Uterus (tissue), 2 donors: ENCODE measurements at regions not wholly inside any gene's neighbourhood (a gene's known extent, or its start where the extent isn't known, plus 50 kb on each side); places are given as distances from the start of the nearest gene placed in this dataset.

Experiments used
- POLR2A ChIP-seq, 2 donors: fragments of 450-650 bp; IDR thresholded peaks; one replicate each; pipeline ENCODE4 v1.6.1; 2016; ENCODE audit warnings: antibody characterized with exemption in 2 of 2, mild to moderate bottlenecking in 1 of 2, moderate library complexity in 1 of 2
- TF ChIP-seq, protein P1 (sequence below), 4 experiments: fragments of 200-600 bp in 2 of 4; fragments of 450-650 bp in 2 of 4; sonication (generic) in 2 of 4; IDR thresholded peaks; one replicate each; pipeline ENCODE4 v1.5.1; 2016 to 2019; ENCODE audit warnings: antibody characterized with exemption in 4 of 4, mild to moderate bottlenecking in 2 of 4, moderate library complexity in 1 of 4

- TF ChIP-seq, protein P1, sequence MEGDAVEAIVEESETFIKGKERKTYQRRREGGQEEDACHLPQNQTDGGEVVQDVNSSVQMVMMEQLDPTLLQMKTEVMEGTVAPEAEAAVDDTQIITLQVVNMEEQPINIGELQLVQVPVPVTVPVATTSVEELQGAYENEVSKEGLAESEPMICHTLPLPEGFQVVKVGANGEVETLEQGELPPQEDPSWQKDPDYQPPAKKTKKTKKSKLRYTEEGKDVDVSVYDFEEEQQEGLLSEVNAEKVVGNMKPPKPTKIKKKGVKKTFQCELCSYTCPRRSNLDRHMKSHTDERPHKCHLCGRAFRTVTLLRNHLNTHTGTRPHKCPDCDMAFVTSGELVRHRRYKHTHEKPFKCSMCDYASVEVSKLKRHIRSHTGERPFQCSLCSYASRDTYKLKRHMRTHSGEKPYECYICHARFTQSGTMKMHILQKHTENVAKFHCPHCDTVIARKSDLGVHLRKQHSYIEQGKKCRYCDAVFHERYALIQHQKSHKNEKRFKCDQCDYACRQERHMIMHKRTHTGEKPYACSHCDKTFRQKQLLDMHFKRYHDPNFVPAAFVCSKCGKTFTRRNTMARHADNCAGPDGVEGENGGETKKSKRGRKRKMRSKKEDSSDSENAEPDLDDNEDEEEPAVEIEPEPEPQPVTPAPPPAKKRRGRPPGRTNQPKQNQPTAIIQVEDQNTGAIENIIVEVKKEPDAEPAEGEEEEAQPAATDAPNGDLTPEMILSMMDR (IDR thresholded peaks at IDR 0.05), result no peak
- no peak for TF ChIP-seq POLR2A (IDR thresholded peaks at IDR 0.05)
Measured at GRCh38 chr12:97837401-97837800, 374.8 kb downstream of the RMST start.
